ENCODE measurements at regions not wholly inside any gene's neighbourhood (a gene's known extent, or its start where the extent isn't known, plus 50 kb on each side); places are given as distances from the start of the nearest gene placed in this dataset.

DNA sequence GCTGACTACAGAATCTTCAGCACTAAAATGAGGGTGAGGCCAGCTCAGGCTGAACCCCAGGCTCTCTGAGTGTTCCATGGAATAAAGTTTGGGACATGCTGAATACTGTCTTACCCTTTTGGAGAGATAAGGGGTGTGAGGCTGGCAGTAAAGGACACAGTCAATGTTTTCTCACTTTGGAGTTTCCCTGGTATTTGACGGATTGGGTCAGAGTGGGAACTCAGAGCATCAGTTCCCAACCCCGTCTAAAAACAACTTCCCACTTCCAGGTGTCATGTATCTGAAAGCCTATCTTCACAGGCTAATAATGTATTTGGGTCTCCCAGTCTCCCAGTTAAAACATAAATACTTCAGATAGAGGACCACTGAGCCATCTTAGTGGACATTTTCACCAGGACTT lies 180.7 kb downstream of the TLE3 start:
- H3K4me1 ChIP-seq (replicated peaks) = no peaks in the 10 kb centered on the region
- intact Hi-C loops (cut with DNase I) = no loop called here
- peaks cover 2% of the 10 kb centered on the region for H3K27me3 ChIP-seq (replicated peaks; ENCODE audit: insufficient read depth)
- WGBS = 87% methylated on average over 2 of the region's 2 CpGs
- H3K36me3 ChIP-seq = no peaks in the 10 kb centered on the region
- H3K27ac ChIP-seq = no peak overlapping the region
- H3K4me3 ChIP-seq = no peak overlapping the region
- TF ChIP-seq POLR2A (IDR thresholded peaks at IDR 0.05) (no peak), POLR2AphosphoS5 (IDR thresholded peaks at IDR 0.05) (no peak)
- TF ChIP-seq, protein P1, sequence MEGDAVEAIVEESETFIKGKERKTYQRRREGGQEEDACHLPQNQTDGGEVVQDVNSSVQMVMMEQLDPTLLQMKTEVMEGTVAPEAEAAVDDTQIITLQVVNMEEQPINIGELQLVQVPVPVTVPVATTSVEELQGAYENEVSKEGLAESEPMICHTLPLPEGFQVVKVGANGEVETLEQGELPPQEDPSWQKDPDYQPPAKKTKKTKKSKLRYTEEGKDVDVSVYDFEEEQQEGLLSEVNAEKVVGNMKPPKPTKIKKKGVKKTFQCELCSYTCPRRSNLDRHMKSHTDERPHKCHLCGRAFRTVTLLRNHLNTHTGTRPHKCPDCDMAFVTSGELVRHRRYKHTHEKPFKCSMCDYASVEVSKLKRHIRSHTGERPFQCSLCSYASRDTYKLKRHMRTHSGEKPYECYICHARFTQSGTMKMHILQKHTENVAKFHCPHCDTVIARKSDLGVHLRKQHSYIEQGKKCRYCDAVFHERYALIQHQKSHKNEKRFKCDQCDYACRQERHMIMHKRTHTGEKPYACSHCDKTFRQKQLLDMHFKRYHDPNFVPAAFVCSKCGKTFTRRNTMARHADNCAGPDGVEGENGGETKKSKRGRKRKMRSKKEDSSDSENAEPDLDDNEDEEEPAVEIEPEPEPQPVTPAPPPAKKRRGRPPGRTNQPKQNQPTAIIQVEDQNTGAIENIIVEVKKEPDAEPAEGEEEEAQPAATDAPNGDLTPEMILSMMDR (IDR thresholded peaks at IDR 0.05) = no peak
- DNase-seq (ENCODE audit: low spot score) = no peak
- H3K9me3 ChIP-seq = no peaks in the 10 kb centered on the region

DNA sequence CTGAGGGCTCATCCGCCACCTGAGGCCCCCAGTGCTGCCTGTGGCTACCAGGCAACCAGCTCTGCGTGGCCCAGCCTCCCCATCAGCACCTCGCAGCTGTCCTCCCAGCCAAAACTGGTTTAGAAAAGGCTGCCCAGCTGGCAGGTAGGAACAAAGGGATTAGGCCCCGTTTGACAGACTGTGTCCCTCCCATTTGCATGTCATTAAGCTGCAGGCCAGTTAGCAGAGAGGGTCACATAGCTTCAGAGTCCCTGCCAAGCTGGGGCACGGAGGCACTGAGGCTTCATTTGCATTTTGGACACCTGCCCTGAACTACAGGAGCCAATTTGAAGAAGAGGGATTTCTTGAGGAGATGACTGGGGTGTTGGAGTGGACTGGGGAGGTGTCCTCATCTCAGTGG lies 177.9 kb downstream of the TLE3 start:
- Histone ChIP-seq H3K9me3 (no peaks in the 10 kb centered on the region), H3K27me3 (replicated peaks; ENCODE audit: insufficient read depth) (peaks cover 2% of the 10 kb centered on the region), H3K4me1 (replicated peaks) (no peaks in the 10 kb centered on the region), H3K36me3 (no peaks in the 10 kb centered on the region), H3K27ac (no peak overlapping the region), H3K4me3 (no peak overlapping the region)
- no peak for DNase-seq (ENCODE audit: low spot score)
- intact Hi-C loops (cut with DNase I) = no loop called here
- WGBS = 62% methylated on average over 5 of the region's 5 CpGs
- TF ChIP-seq, protein P1 (IDR thresholded peaks at IDR 0.05) = no peak
- TF ChIP-seq POLR2AphosphoS5 (IDR thresholded peaks at IDR 0.05) = no peak

DNA sequence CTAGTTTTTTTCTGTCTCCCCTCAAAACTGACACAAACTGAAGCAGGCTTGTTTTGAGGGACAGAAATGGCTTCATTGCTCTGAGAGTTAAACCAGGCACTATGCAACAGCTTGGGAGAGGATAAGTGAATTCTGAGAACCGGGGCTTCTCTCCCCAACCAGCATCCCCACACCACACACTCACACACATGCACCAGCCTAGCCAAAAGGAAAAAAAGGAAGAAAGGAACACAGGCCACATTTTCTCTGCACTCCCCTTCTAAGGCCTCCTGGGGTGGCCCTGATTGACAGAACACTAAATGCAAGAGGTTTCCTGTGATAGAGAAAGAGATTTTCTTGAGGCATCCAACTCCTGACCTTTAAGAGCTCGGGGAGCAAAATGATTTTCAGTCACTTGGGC lies 177.5 kb downstream of the TLE3 start:
- Histone ChIP-seq H3K4me3 (no peak overlapping the region), H3K9me3 (no peaks in the 10 kb centered on the region), H3K27ac (no peak overlapping the region), H3K4me1 (replicated peaks) (no peaks in the 10 kb centered on the region), H3K27me3 (replicated peaks; ENCODE audit: insufficient read depth) (peaks cover 2% of the 10 kb centered on the region), H3K36me3 (no peaks in the 10 kb centered on the region)
- TF ChIP-seq POLR2A (IDR thresholded peaks at IDR 0.05) = no peak
- TF ChIP-seq, protein P1 (IDR thresholded peaks at IDR 0.05) = no peak
- no peak for TF ChIP-seq POLR2AphosphoS5 (IDR thresholded peaks at IDR 0.05)
- intact Hi-C loops (cut with DNase I) = no loop called here
- 78% methylated on average over 2 of the region's 2 CpGs for WGBS
- DNase-seq (ENCODE audit: low spot score) = no peak

DNA sequence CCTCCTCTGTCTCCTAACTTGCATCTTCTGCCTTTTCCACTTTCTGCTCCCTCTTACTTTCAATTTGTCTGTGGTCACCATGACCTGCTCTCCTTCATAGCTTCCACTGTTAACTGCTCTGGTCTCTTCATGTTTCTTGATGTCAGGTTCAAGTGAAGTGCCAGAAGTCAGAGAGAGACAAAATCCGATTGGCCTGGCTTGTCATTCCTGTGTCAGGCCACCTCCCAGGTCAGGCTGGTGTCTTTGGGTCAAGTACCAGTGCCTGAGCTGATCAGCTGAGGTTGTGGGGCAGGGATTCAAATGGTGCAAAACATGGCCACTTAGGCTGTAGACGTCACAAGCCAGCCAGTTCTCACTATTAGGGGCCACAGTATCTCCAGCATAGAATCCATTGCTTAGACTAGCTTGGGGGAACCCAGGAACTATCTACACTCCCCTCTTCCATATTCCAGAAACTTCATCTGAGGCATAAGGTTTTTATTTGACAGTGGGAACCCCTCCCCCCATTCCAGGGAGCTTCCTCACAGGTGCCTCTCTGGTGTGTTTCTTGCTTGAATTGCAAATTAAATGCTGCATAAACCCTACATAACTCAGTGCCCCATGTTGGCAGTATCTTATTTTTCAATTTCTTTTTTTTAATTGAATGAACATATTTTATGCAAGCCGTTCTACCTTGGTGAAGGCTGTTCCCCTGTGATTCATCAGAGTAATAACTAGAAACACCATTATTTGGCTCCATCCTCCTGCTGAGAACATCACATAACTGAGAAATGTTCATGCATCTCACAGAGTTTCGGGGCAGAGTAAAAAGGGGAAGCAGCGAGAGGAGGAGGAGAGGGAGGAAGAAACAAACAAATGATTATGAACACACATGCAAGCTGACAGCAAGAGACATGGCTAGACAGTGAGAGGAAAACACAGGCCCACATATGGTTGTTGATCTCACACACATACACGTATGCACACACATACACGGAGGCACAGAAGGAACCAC lies 175.8 kb downstream of the TLE3 start:
- no peak overlapping the region for H3K4me3 ChIP-seq
- DNase-seq (ENCODE audit: low spot score) = no peak
- no peak for TF ChIP-seq POLR2AphosphoS5 (IDR thresholded peaks at IDR 0.05)
- TF ChIP-seq POLR2A (IDR thresholded peaks at IDR 0.05) = no peak
- TF ChIP-seq, protein P1 (IDR thresholded peaks at IDR 0.05) = no peak
- intact Hi-C loops (cut with DNase I) = no loop called here
- H3K27me3 ChIP-seq (replicated peaks; ENCODE audit: insufficient read depth) = no peaks in the 10 kb centered on the region
- WGBS = 82% methylated on average over 7 of the region's 7 CpGs
- no peaks in the 10 kb centered on the region for H3K4me1 ChIP-seq (replicated peaks)
- H3K9me3 ChIP-seq = no peaks in the 10 kb centered on the region
- H3K27ac ChIP-seq = no peak overlapping the region
- no peaks in the 10 kb centered on the region for H3K36me3 ChIP-seq

DNA sequence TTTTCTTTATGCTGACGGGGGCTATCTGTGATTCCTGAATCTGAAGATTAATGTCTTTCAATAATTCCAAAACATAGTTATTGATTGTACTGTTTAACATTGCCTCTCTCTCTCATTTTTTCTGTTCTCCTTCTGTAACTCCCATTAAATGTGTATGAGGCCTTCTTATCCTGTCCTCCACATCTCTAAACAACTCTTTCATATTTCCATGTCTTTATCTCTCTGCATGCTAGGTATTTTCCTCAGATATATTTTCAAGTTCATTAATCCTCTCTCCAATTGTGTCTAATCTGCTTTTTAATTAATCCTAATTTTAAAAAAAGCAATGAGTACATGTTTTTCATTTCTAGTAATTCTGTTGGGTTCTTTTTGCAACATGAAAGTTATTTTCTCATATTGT lies 173.2 kb downstream of the TLE3 start:
- no peak overlapping the region for H3K4me3 ChIP-seq
- H3K4me1 ChIP-seq (replicated peaks) = no peaks in the 10 kb centered on the region
- DNase-seq (ENCODE audit: low spot score) = no peak
- no peak overlapping the region for H3K27ac ChIP-seq
- 93% methylated on average over 1 of the region's 1 CpG for WGBS
- no peaks in the 10 kb centered on the region for H3K9me3 ChIP-seq
- intact Hi-C loops (cut with DNase I) = no loop called here
- H3K27me3 ChIP-seq (replicated peaks; ENCODE audit: insufficient read depth) = no peaks in the 10 kb centered on the region
- no peaks in the 10 kb centered on the region for H3K36me3 ChIP-seq
- TF ChIP-seq, protein P1 (IDR thresholded peaks at IDR 0.05) = no peak
- TF ChIP-seq POLR2AphosphoS5 (IDR thresholded peaks at IDR 0.05) (no peak), POLR2A (IDR thresholded peaks at IDR 0.05) (no peak)

Data from prostate gland (tissue), 2 donors.